Left lung (tissue), 4 donors: ENCODE measurements at regions not wholly inside any gene's neighbourhood (a gene's known extent, or its start where the extent isn't known, plus 50 kb on each side); places are given as distances from the start of the nearest gene placed in this dataset.

Experiments used
- ATAC-seq: fragments of 200-7000 bp; cut with Tn5 transposase; one replicate; pipeline ENCODE4 v1.9.1; 2020; ENCODE audit warnings: moderate library complexity
- DNase-seq, 4 donors: peaks; one replicate each; pipeline ENCODE4 v3.0.0-alpha.2; 2013 to 2020
- H3K27ac ChIP-seq, 2 donors: fragments of 200-600 bp; sonication (generic) in 1 of 2; one replicate each; pipeline versions ENCODE4 v1.5.0 to v1.8.0; 2020 to 2021
- H3K27me3 ChIP-seq, 2 donors: fragments of 200-600 bp; sonication (generic) in 1 of 2; one replicate each; pipeline versions ENCODE4 v1.5.0 to v1.8.0; 2020 to 2021
- H3K36me3 ChIP-seq, 2 donors: fragments of 200-600 bp; sonication (generic) in 1 of 2; one replicate each; pipeline versions ENCODE4 v1.5.0 to v1.8.0; 2020 to 2021
- H3K4me1 ChIP-seq, 2 donors: fragments of 200-600 bp; one replicate each; pipeline ENCODE4 v1.8.0; 2021
- H3K4me3 ChIP-seq, 2 donors: fragments of 200-600 bp; sonication (generic) in 1 of 2; one replicate each; pipeline versions ENCODE4 v1.5.0 to v1.8.0; 2020 to 2021; ENCODE audit warnings: mild to moderate bottlenecking in 1 of 2
- H3K9me3 ChIP-seq, 2 donors: fragments of 200-600 bp; sonication (generic) in 1 of 2; one replicate each; pipeline versions ENCODE4 v1.5.0 to v1.8.0; 2020 to 2021
- CTCF ChIP-seq, 2 donors: fragments of 200-600 bp; sonication (generic) in 1 of 2; IDR thresholded peaks; one replicate each; pipeline versions ENCODE4 v1.5.0 to v1.8.0; 2021; ENCODE audit warnings: antibody characterized with exemption in 2 of 2
- intact Hi-C, 2 donors: fragments of 100-400 bp; cut with DNase I; formaldehyde crosslinking; loops; one replicate each; pipeline versions ENCODE4 v1.11.2 to v1.14.2; 2022
- donor health status: DM: no; HTN: yes; CAD: no.
- donor health status: DM: no; HTN: no; CAD: no.

DNA sequence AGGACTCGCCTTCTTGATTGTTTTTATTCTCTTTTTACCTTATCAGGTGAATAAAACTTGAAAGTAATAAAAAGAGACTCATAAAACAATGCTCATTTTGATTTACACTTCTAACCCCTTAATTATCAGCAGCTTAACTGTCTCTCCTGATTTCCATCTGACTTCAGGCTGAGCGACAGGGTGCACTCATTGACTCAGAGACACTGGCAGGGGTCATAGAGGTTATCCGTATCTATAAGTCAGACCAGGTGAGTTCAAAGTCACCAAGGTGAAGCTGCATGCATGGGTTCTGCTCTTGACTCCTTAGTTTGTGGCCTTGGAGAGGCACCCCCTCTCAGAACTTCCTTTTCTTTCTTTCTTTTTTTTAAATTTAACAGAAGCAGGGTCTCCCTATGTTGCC lies 116.4 kb upstream of the SLC34A2 start:
- Histone ChIP-seq H3K4me3 (no peak overlapping the region), H3K36me3 (no peaks in the 10 kb centered on the region), H3K4me1 (peaks cover 0 to 3% of the 10 kb centered on the region in 2 donors), H3K9me3 (no peaks in the 10 kb centered on the region), H3K27ac (no peak overlapping the region), H3K27me3 (no peaks in the 10 kb centered on the region)
- no peak for ATAC-seq
- intact Hi-C loops: no loop called here
- no peak for DNase-seq
- TF ChIP-seq CTCF (IDR thresholded peaks at IDR 0.05): no peak

DNA sequence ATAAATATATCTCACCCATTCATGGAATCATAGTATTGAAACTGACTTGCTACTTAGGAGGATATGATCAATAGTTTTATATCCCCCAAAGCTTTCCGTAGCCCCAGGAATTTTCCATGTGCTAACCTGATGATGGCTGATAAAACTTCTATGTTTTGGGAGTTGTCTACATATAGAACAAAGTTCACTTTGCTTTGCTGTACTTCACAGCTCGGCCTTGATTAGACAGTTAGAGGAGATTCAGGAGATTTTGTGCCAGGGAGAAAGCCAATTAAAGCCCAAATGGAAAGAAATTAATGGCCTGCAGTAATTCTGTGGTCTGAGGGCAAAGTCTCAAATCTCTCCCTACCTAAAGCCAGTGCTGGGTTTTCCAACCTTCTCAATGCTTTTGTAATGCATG lies 114.9 kb upstream of the SLC34A2 start:
- no peaks in the 10 kb centered on the region for H3K9me3 ChIP-seq
- ATAC-seq (no peak), DNase-seq (no peak)
- no peaks in the 10 kb centered on the region for H3K27me3 ChIP-seq
- no peak overlapping the region for H3K27ac ChIP-seq
- no peaks in the 10 kb centered on the region for H3K36me3 ChIP-seq
- peaks cover 3 to 5% of the 10 kb centered on the region in 2 donors for H3K4me1 ChIP-seq
- no peak for TF ChIP-seq CTCF (IDR thresholded peaks at IDR 0.05)
- intact Hi-C loops: no loop called here
- H3K4me3 ChIP-seq: no peak overlapping the region

DNA sequence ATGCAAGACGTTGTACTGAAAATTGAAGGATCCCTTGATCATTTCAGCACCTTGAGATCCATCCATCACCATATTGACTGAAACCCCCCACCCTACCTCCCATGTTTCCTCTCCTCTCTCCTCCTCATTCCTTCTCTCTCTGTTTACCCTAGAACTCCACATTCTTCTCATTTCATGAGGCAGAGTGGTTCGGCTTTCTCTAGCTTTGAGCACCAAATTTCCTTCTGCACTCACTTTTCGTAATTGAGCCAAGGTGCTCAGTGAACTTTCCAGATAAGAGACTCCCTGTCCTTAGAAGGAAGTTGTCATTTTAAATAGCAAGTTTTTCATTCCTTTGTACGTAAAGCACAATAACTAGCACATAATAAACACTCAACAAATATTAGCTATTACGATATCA lies 108.3 kb upstream of the SLC34A2 start:
- H3K27ac ChIP-seq: peak overlapping the region in 1 of 2 donors; percentile 78
- H3K27me3 ChIP-seq: no peaks in the 10 kb centered on the region
- no peaks in the 10 kb centered on the region for H3K9me3 ChIP-seq
- no peak for TF ChIP-seq CTCF (IDR thresholded peaks at IDR 0.05)
- H3K4me1 ChIP-seq: peaks cover 0 to 5% of the 10 kb centered on the region in 2 donors
- no peaks in the 10 kb centered on the region for H3K36me3 ChIP-seq
- H3K4me3 ChIP-seq: no peak overlapping the region
- intact Hi-C loops: no loop called here
- no peak for DNase-seq
- peak; percentile 72 for ATAC-seq

- Histone ChIP-seq H3K36me3 (no peaks in the 10 kb centered on the region), H3K27ac (no peak overlapping the region), H3K9me3 (no peaks in the 10 kb centered on the region), H3K27me3 (no peaks in the 10 kb centered on the region), H3K4me3 (no peak overlapping the region), H3K4me1 (peaks cover 0 to 5% of the 10 kb centered on the region in 2 donors)
- ATAC-seq: no peak
- intact Hi-C loops: no loop called here
- TF ChIP-seq CTCF (IDR thresholded peaks at IDR 0.05): no peak
- DNase-seq: no peak
Observed at GRCh38 chr4:25549413-25549812, 106.2 kb upstream of the SLC34A2 start.

- H3K36me3 ChIP-seq: no peaks in the 10 kb centered on the region
- TF ChIP-seq CTCF (IDR thresholded peaks at IDR 0.05): no peak
Observed at GRCh38 chr4:25550376-25551030, 105.1 kb upstream of the SLC34A2 start.

More at GRCh38 chr4:25550376-25551030, 105.1 kb upstream of the SLC34A2 start:
- H3K4me1 ChIP-seq: no peaks in the 10 kb centered on the region
- peak overlapping the region; percentile 9 to 67 for H3K27ac ChIP-seq
- no peaks in the 10 kb centered on the region for H3K9me3 ChIP-seq
- no peak overlapping the region for H3K4me3 ChIP-seq
- DNase-seq (no peak), ATAC-seq (no peak)
- intact Hi-C loops: no loop called here
- H3K27me3 ChIP-seq: no peaks in the 10 kb centered on the region
